ENCODE measurements at regions not wholly inside any gene's neighbourhood (a gene's known extent, or its start where the extent isn't known, plus 50 kb on each side); places are given as distances from the start of the nearest gene placed in this dataset.

- Histone ChIP-seq H3K4me2 (ENCODE audit: low read depth, low read length) (no peak overlapping the region), H3K27me3 (replicated peaks; ENCODE audit: insufficient read depth, low read length) (no peaks in the 10 kb centered on the region), H3K4me3 (ENCODE audit: low read length) (no peak overlapping the region), H3K36me3 (replicated peaks; ENCODE audit: insufficient read depth, low read length) (no peaks in the 10 kb centered on the region), H2AFZ (ENCODE audit: low read length) (no peak overlapping the region), H3K79me2 (ENCODE audit: low read length) (no peaks in the 10 kb centered on the region), H3K9me3 (replicated peaks; ENCODE audit: insufficient read depth, low read length) (no peaks in the 10 kb centered on the region), H3K4me1 (ENCODE audit: low read length) (no peaks in the 10 kb centered on the region), H4K20me1 (ENCODE audit: insufficient read depth, low read length) (no peaks in the 10 kb centered on the region), H3F3A (ENCODE audit: insufficient read depth, low read length) (no peaks in the 10 kb centered on the region), H3K9ac (ENCODE audit: low read length) (no peak overlapping the region), H3K27ac (ENCODE audit: low read length) (no peak overlapping the region), H3K9me2 (replicated peaks; ENCODE audit: insufficient read depth, low read length) (no peaks in the 10 kb centered on the region)
- no peak for TF ChIP-seq EZH2phosphoT487 (IDR thresholded peaks at IDR 0.05; ENCODE audit: low read length)
- TF ChIP-seq CTCF (IDR thresholded peaks at IDR 0.05; ENCODE audit: low read length), result no peak
- no peak for TF ChIP-seq EZH2 (optimal IDR thresholded peaks at IDR 0.05; ENCODE audit: low read depth, low read length)
- DNase-seq, result no peak
Measured at GRCh38 chr6:127015858-127016257, 102.6 kb upstream of the RSPO3 start.

GRCh38 chr6:127019828-127020227 is 98.6 kb upstream of the RSPO3 start:
- H3K27me3 ChIP-seq (replicated peaks; ENCODE audit: insufficient read depth, low read length), result no peaks in the 10 kb centered on the region
- no peaks in the 10 kb centered on the region for H3K36me3 ChIP-seq (replicated peaks; ENCODE audit: insufficient read depth, low read length)
- H3K27ac ChIP-seq (ENCODE audit: low read length), result no peak overlapping the region
- no peak for DNase-seq
- H3F3A ChIP-seq (ENCODE audit: insufficient read depth, low read length), result no peaks in the 10 kb centered on the region
- no peaks in the 10 kb centered on the region for H3K79me2 ChIP-seq (ENCODE audit: low read length)
- no peaks in the 10 kb centered on the region for H3K4me1 ChIP-seq (ENCODE audit: low read length)
- no peak overlapping the region for H3K9ac ChIP-seq (ENCODE audit: low read length)
- H2AFZ ChIP-seq (ENCODE audit: low read length), result no peak overlapping the region
- no peaks in the 10 kb centered on the region for H3K9me2 ChIP-seq (replicated peaks; ENCODE audit: insufficient read depth, low read length)
- TF ChIP-seq CTCF (IDR thresholded peaks at IDR 0.05; ENCODE audit: low read length), result no peak
- TF ChIP-seq EZH2 (optimal IDR thresholded peaks at IDR 0.05; ENCODE audit: low read depth, low read length), result no peak
- TF ChIP-seq EZH2phosphoT487 (IDR thresholded peaks at IDR 0.05; ENCODE audit: low read length), result no peak
- no peaks in the 10 kb centered on the region for H4K20me1 ChIP-seq (ENCODE audit: insufficient read depth, low read length)
- no peaks in the 10 kb centered on the region for H3K9me3 ChIP-seq (replicated peaks; ENCODE audit: insufficient read depth, low read length)
- no peak overlapping the region for H3K4me2 ChIP-seq (ENCODE audit: low read depth, low read length)
- no peak overlapping the region for H3K4me3 ChIP-seq (ENCODE audit: low read length)

GRCh38 chr6:127022302-127022701 is 96.2 kb upstream of the RSPO3 start:
- H3K9me3 ChIP-seq (replicated peaks; ENCODE audit: insufficient read depth, low read length), result no peaks in the 10 kb centered on the region
- no peak overlapping the region for H3K4me2 ChIP-seq (ENCODE audit: low read depth, low read length)
- no peak overlapping the region for H3K4me3 ChIP-seq (ENCODE audit: low read length)
- no peak overlapping the region for H3K27ac ChIP-seq (ENCODE audit: low read length)
- H3K4me1 ChIP-seq (ENCODE audit: low read length), result no peaks in the 10 kb centered on the region
- TF ChIP-seq EZH2phosphoT487 (IDR thresholded peaks at IDR 0.05; ENCODE audit: low read length), result no peak
- TF ChIP-seq EZH2 (optimal IDR thresholded peaks at IDR 0.05; ENCODE audit: low read depth, low read length), result no peak
- TF ChIP-seq CTCF (IDR thresholded peaks at IDR 0.05; ENCODE audit: low read length), result no peak
- H3K36me3 ChIP-seq (replicated peaks; ENCODE audit: insufficient read depth, low read length), result no peaks in the 10 kb centered on the region
- H3K79me2 ChIP-seq (ENCODE audit: low read length), result no peaks in the 10 kb centered on the region
- H3F3A ChIP-seq (ENCODE audit: insufficient read depth, low read length), result no peaks in the 10 kb centered on the region
- H4K20me1 ChIP-seq (ENCODE audit: insufficient read depth, low read length), result no peaks in the 10 kb centered on the region
- H2AFZ ChIP-seq (ENCODE audit: low read length), result no peak overlapping the region
- no peak overlapping the region for H3K9ac ChIP-seq (ENCODE audit: low read length)
- no peak for DNase-seq
- H3K9me2 ChIP-seq (replicated peaks; ENCODE audit: insufficient read depth, low read length), result no peaks in the 10 kb centered on the region
- H3K27me3 ChIP-seq (replicated peaks; ENCODE audit: insufficient read depth, low read length), result no peaks in the 10 kb centered on the region
